ENCODE measurements at regions not wholly inside any gene's neighbourhood (a gene's known extent, or its start where the extent isn't known, plus 50 kb on each side); places are given as distances from the start of the nearest gene placed in this dataset.

DNA sequence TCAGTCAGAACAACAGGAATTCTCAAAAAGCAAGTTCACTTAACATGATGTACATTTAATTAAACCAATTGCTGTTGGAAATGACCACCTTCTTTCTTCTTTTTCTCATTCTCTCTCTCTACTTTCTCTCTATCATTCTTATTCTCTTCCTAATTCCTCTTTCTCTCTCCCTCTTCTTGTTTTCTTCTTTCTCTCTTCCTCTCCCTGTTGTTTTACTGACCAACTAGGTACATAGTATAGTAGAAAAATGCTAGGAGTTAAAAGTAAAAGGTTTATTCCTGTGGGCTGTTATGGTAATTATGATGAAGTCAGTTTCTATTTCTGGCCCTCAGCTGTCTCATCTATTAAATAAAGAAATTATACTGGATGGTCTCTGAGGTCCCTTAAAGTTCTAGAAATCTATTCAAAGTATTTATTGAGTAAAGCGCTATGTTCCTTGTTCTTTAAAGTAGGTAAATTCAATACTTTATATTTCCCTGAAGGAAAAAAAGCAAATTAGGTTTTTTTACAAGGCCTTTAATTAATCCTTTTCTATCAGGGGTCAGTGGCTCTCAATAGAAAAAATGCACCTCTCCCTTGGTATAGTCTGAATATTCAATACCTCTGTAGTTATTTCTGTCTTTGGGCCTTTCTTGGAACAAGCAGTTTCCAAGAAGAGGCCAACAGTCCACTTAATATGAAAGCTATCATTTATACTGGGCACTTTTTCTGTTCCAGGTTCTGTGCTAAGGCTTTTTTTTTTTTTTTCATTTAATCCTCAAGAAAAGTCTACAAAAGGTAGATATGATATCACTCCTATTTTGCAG lies 102.3 kb upstream of the SLC30A5 start:
- Histone ChIP-seq H3K27me3 (ENCODE audit: control insufficient read depth, insufficient read depth, low read length) (no peaks in the 10 kb centered on the region), H3K27ac (ENCODE audit: low read length) (no peak overlapping the region), H3K9me3 (ENCODE audit: control insufficient read depth, insufficient read depth, low read length) (no peaks in the 10 kb centered on the region), H3K4me3 (ENCODE audit: low read length) (no peak overlapping the region), H3K36me3 (ENCODE audit: control insufficient read depth, insufficient read depth, low read length) (no peaks in the 10 kb centered on the region), H3K4me1 (ENCODE audit: control insufficient read depth, insufficient read depth, low read length) (no peaks in the 10 kb centered on the region)
- DNase-seq (ENCODE audit: low read depth, low spot score): no peak
- no CpG with 5 or more reads among the region's 1 CpG for WGBS (ENCODE audit: insufficient coverage, insufficient read length)

DNA sequence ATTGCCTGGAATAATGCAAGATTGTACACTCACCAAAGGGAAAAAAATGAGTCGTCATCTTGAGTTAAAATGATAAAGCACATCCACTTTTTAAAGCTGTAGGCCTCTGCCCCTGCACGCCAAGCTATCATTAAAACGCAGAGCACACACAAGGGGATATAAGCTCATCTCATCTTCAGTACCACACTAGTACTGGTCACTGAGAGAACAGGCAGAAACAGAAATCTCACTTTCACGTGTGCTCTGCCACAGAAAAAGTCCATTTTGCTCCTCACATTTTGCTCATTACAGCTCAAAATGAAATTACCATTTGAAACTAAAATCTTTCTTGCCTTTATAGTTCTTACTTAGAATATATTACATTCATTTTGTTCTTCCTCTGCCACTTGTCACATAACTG lies 99.2 kb upstream of the SLC30A5 start:
- no peak for DNase-seq (ENCODE audit: low read depth, low spot score)
- Histone ChIP-seq H3K27me3 (ENCODE audit: control insufficient read depth, insufficient read depth, low read length) (no peaks in the 10 kb centered on the region), H3K9me3 (ENCODE audit: control insufficient read depth, insufficient read depth, low read length) (no peaks in the 10 kb centered on the region), H3K4me3 (ENCODE audit: low read length) (no peak overlapping the region), H3K36me3 (ENCODE audit: control insufficient read depth, insufficient read depth, low read length) (no peaks in the 10 kb centered on the region), H3K27ac (ENCODE audit: low read length) (no peak overlapping the region), H3K4me1 (ENCODE audit: control insufficient read depth, insufficient read depth, low read length) (no peaks in the 10 kb centered on the region)
- no CpG with 5 or more reads among the region's 4 CpGs for WGBS (ENCODE audit: insufficient coverage, insufficient read length)

GRCh38 chr5:68995845-68996545 lies 97.8 kb upstream of the SLC30A5 start:
- WGBS (ENCODE audit: insufficient coverage, insufficient read length): no CpG with 5 or more reads among the region's 11 CpGs
- no peaks in the 10 kb centered on the region for H3K4me1 ChIP-seq (ENCODE audit: control insufficient read depth, insufficient read depth, low read length)
- no peak overlapping the region for H3K27ac ChIP-seq (ENCODE audit: low read length)
- H3K27me3 ChIP-seq (ENCODE audit: control insufficient read depth, insufficient read depth, low read length): no peaks in the 10 kb centered on the region
- H3K4me3 ChIP-seq (ENCODE audit: low read length): no peak overlapping the region
- no peak for DNase-seq (ENCODE audit: low read depth, low spot score)
- no peaks in the 10 kb centered on the region for H3K9me3 ChIP-seq (ENCODE audit: control insufficient read depth, insufficient read depth, low read length)
- H3K36me3 ChIP-seq (ENCODE audit: control insufficient read depth, insufficient read depth, low read length): no peaks in the 10 kb centered on the region

DNA sequence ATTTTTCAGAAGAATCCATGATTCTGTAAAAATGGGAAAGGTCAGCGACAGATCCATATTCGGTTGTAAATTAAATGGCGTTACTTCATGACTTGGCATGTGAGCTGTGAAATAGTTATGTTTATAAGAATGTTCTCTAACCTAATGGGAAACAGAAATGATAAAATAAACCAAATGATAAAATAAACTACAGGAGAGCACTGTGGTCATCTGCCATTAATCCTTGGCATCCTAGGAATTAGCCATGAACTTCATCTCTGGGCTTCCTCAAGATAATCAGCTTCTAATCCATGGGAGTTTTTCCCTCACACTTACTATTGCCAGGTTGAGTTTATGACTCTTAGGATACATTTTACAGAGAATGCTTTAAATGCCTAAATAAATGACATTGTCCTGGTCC lies 94.6 kb upstream of the SLC30A5 start:
- H3K27me3 ChIP-seq (ENCODE audit: control insufficient read depth, insufficient read depth, low read length): no peaks in the 10 kb centered on the region
- H3K9me3 ChIP-seq (ENCODE audit: control insufficient read depth, insufficient read depth, low read length): no peaks in the 10 kb centered on the region
- no peaks in the 10 kb centered on the region for H3K4me1 ChIP-seq (ENCODE audit: control insufficient read depth, insufficient read depth, low read length)
- H3K4me3 ChIP-seq (ENCODE audit: low read length): no peak overlapping the region
- no peaks in the 10 kb centered on the region for H3K36me3 ChIP-seq (ENCODE audit: control insufficient read depth, insufficient read depth, low read length)
- DNase-seq (ENCODE audit: low read depth, low spot score): no peak
- no peak overlapping the region for H3K27ac ChIP-seq (ENCODE audit: low read length)
- WGBS (ENCODE audit: insufficient coverage, insufficient read length): no CpG with 5 or more reads among the region's 3 CpGs

DNA sequence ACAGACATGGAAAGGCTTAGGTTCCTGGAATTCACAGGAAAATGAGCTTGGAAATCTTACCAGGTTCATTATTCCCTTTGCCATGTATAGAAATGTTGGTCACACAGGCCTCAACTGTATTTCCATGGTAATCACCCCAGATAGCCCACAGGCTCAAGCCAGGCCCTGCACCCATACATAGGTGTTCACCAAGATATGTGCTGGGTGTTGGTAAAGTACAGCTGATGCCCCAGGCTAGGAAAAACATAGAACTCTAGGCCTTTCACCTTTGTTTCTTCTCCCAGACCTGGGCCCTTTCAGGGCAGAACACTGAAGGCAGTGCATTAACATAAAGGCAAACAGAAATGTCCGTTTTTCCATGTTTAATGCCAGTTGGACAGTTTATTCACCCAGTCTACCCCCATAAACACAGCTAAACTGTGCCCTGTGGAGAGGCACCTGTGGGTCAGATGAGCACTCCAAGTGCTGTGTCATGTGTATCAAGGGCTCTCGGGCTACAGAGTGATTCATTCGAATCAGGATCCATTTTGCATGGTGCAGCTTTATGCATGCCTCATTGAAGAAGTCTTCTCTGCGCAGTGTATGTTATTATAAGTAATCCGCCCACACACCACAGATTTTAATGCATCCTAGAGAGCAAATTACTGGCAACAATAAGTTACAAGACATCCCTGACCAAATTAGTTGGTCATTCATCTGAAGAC lies 93.4 kb upstream of the SLC30A5 start:
- Histone ChIP-seq H3K4me1 (ENCODE audit: control insufficient read depth, insufficient read depth, low read length) (no peaks in the 10 kb centered on the region), H3K9me3 (ENCODE audit: control insufficient read depth, insufficient read depth, low read length) (no peaks in the 10 kb centered on the region), H3K4me3 (ENCODE audit: low read length) (no peak overlapping the region), H3K27ac (ENCODE audit: low read length) (no peak overlapping the region), H3K36me3 (ENCODE audit: control insufficient read depth, insufficient read depth, low read length) (no peaks in the 10 kb centered on the region), H3K27me3 (ENCODE audit: control insufficient read depth, insufficient read depth, low read length) (no peaks in the 10 kb centered on the region)
- DNase-seq (ENCODE audit: low read depth, low spot score): no peak
- WGBS (ENCODE audit: insufficient coverage, insufficient read length): no CpG with 5 or more reads among the region's 5 CpGs

- no peak overlapping the region for H3K4me3 ChIP-seq (ENCODE audit: low read length)
- H3K36me3 ChIP-seq (ENCODE audit: control insufficient read depth, insufficient read depth, low read length): no peaks in the 10 kb centered on the region
- no CpG with 5 or more reads among the region's 2 CpGs for WGBS (ENCODE audit: insufficient coverage, insufficient read length)
- H3K27ac ChIP-seq (ENCODE audit: low read length): no peak overlapping the region
- no peaks in the 10 kb centered on the region for H3K9me3 ChIP-seq (ENCODE audit: control insufficient read depth, insufficient read depth, low read length)
- no peaks in the 10 kb centered on the region for H3K27me3 ChIP-seq (ENCODE audit: control insufficient read depth, insufficient read depth, low read length)
- DNase-seq (ENCODE audit: low read depth, low spot score): no peak
- H3K4me1 ChIP-seq (ENCODE audit: control insufficient read depth, insufficient read depth, low read length): no peaks in the 10 kb centered on the region
Observed at GRCh38 chr5:69000949-69001348, 92.9 kb upstream of the SLC30A5 start.

- DNase-seq (ENCODE audit: low read depth, low spot score): no peak
- no peaks in the 10 kb centered on the region for H3K36me3 ChIP-seq (ENCODE audit: control insufficient read depth, insufficient read depth, low read length)
Observed at GRCh38 chr5:69001627-69002026, 92.2 kb upstream of the SLC30A5 start.

GRCh38 chr5:69004127-69004526 lies 89.7 kb upstream of the SLC30A5 start:
- no CpG with 5 or more reads among the region's 3 CpGs for WGBS (ENCODE audit: insufficient coverage, insufficient read length)
- H3K9me3 ChIP-seq (ENCODE audit: control insufficient read depth, insufficient read depth, low read length): no peaks in the 10 kb centered on the region
- H3K27me3 ChIP-seq (ENCODE audit: control insufficient read depth, insufficient read depth, low read length): no peaks in the 10 kb centered on the region
- no peak for DNase-seq (ENCODE audit: low read depth, low spot score)
- no peak overlapping the region for H3K27ac ChIP-seq (ENCODE audit: low read length)
- no peaks in the 10 kb centered on the region for H3K36me3 ChIP-seq (ENCODE audit: control insufficient read depth, insufficient read depth, low read length)
- no peaks in the 10 kb centered on the region for H3K4me1 ChIP-seq (ENCODE audit: control insufficient read depth, insufficient read depth, low read length)
- no peak overlapping the region for H3K4me3 ChIP-seq (ENCODE audit: low read length)

More at GRCh38 chr5:69001627-69002026, 92.2 kb upstream of the SLC30A5 start:
- no peak overlapping the region for H3K4me3 ChIP-seq (ENCODE audit: low read length)
- no CpG with 5 or more reads among the region's 4 CpGs for WGBS (ENCODE audit: insufficient coverage, insufficient read length)
- H3K9me3 ChIP-seq (ENCODE audit: control insufficient read depth, insufficient read depth, low read length): no peaks in the 10 kb centered on the region
- H3K27ac ChIP-seq (ENCODE audit: low read length): no peak overlapping the region
- H3K4me1 ChIP-seq (ENCODE audit: control insufficient read depth, insufficient read depth, low read length): no peaks in the 10 kb centered on the region
- H3K27me3 ChIP-seq (ENCODE audit: control insufficient read depth, insufficient read depth, low read length): no peaks in the 10 kb centered on the region

- no CpG with 5 or more reads among the region's 3 CpGs for WGBS (ENCODE audit: insufficient coverage, insufficient read length)
Observed at GRCh38 chr5:69004676-69005075, 89.1 kb upstream of the SLC30A5 start.

DNA sequence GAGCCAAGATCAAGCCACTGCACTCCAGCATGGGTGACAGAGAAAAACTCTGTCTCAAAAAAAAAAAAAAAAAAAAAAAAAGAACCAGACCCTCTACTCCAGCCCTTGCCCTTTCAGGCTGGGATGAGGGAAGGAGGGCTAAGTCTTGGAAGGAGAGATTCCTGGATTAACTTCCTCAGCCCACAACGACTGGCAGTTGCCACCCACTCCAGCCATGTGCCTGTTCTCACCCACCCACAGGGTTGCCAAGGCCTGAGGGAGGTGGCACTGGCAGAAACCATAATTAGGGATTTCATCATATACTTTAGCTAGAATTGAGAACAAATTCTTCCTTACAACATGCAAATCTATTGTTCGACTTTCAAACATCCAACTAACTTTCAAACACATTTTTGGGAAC lies 87.8 kb upstream of the SLC30A5 start:
- no peak overlapping the region for H3K4me3 ChIP-seq (ENCODE audit: low read length)
- no peaks in the 10 kb centered on the region for H3K36me3 ChIP-seq (ENCODE audit: control insufficient read depth, insufficient read depth, low read length)
- WGBS (ENCODE audit: insufficient coverage, insufficient read length): 100% methylated on average over 1 of the region's 2 CpGs
- H3K9me3 ChIP-seq (ENCODE audit: control insufficient read depth, insufficient read depth, low read length): no peaks in the 10 kb centered on the region
- DNase-seq (ENCODE audit: low read depth, low spot score): no peak
- H3K4me1 ChIP-seq (ENCODE audit: control insufficient read depth, insufficient read depth, low read length): no peaks in the 10 kb centered on the region
- H3K27ac ChIP-seq (ENCODE audit: low read length): no peak overlapping the region
- H3K27me3 ChIP-seq (ENCODE audit: control insufficient read depth, insufficient read depth, low read length): no peaks in the 10 kb centered on the region

More at GRCh38 chr5:69004676-69005075, 89.1 kb upstream of the SLC30A5 start:
- H3K4me1 ChIP-seq (ENCODE audit: control insufficient read depth, insufficient read depth, low read length): no peaks in the 10 kb centered on the region
- no peak overlapping the region for H3K27ac ChIP-seq (ENCODE audit: low read length)
- no peaks in the 10 kb centered on the region for H3K27me3 ChIP-seq (ENCODE audit: control insufficient read depth, insufficient read depth, low read length)
- no peak overlapping the region for H3K4me3 ChIP-seq (ENCODE audit: low read length)
- DNase-seq (ENCODE audit: low read depth, low spot score): no peak
- no peaks in the 10 kb centered on the region for H3K9me3 ChIP-seq (ENCODE audit: control insufficient read depth, insufficient read depth, low read length)
- H3K36me3 ChIP-seq (ENCODE audit: control insufficient read depth, insufficient read depth, low read length): no peaks in the 10 kb centered on the region

Measured in iPS DF 6.9 (cell line).